22Rv1 (cell line): ENCODE measurements at regions not wholly inside any gene's neighbourhood (a gene's known extent, or its start where the extent isn't known, plus 50 kb on each side); places are given as distances from the start of the nearest gene placed in this dataset.
"Not testable (repeated sequence)": the region's sequence is repeated elsewhere in the genome, so short reads cannot be mapped to it uniquely, and the experiment has no call there.

Source experiments
- CTCF ChIP-seq: fragments of 450-650 bp; IDR thresholded peaks from 2 replicates; pipeline ENCODE4 v1.5.1; 2017; ENCODE audit warnings: mild to moderate bottlenecking
- ZFX ChIP-seq: fragments of 450-650 bp; IDR thresholded peaks from 2 replicates; pipeline ENCODE4 v1.6.1; 2017; ENCODE audit warnings: antibody characterized with exemption, borderline replicate concordance

- not testable (repeated sequence) for TF ChIP-seq CTCF, ZFX
Observed at GRCh38 chr7:131634197-131634596, 77.8 kb upstream of the PODXL start.
